ENCODE measurements at regions not wholly inside any gene's neighbourhood (a gene's known extent, or its start where the extent isn't known, plus 50 kb on each side); places are given as distances from the start of the nearest gene placed in this dataset.

GRCh38 chr1:185490924-185491323 lies 173.9 kb upstream of the IVNS1ABP start:
- TF ChIP-seq CTCF (IDR thresholded peaks at IDR 0.05): no peak
- no peak for TF ChIP-seq GABPA (IDR thresholded peaks at IDR 0.05; ENCODE audit: low read depth)
- no peak for TF ChIP-seq FOXM1 (IDR thresholded peaks at IDR 0.05; ENCODE audit: low read depth)
- TF ChIP-seq REST (IDR thresholded peaks at IDR 0.05; ENCODE audit: low read depth, low read length): no peak
- no peak for TF ChIP-seq IRF3 (IDR thresholded peaks at IDR 0.05; ENCODE audit: low read depth, low read length)
- TF ChIP-seq FOXJ3 (CRISPR knock-in tag; IDR thresholded peaks at IDR 0.05): no peak
- TF ChIP-seq GATA2 (CRISPR knock-in tag; IDR thresholded peaks at IDR 0.05): no peak
- no peak for TF ChIP-seq ELF1 (IDR thresholded peaks at IDR 0.05)
- TF ChIP-seq EP300 (IDR thresholded peaks at IDR 0.05; ENCODE audit: borderline replicate concordance in 1 of 2, low read depth in 1 of 2, low read length in 1 of 2): no peak
- TF ChIP-seq SIN3A (IDR thresholded peaks at IDR 0.05; ENCODE audit: borderline replicate concordance, low read depth, low read length): no peak
